ENCODE measurements at regions not wholly inside any gene's neighbourhood (a gene's known extent, or its start where the extent isn't known, plus 50 kb on each side); places are given as distances from the start of the nearest gene placed in this dataset.

DNA sequence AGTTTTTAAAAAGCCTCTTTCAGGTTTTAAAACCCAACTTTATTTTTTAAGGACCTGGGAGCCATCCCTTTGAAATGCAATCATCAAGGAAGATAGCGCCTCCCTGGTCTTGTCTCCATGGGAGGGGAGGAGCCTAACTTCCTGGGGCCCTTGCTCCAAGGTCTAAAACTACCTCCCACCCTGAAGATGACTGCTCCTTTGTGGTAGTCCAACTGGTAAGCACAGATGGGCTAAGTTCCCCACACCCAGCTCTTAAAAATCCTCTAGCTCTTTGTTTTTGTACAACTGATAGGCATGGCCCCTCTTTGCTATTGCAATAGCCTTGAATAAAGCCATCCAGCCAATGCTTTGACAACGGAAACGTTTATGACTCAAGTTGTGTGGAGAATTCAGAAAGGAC, 716.8 kb downstream of the CBLN2 start:
- H3K27ac ChIP-seq = no peak overlapping the region
- H3K4me3 ChIP-seq = no peak overlapping the region

- no peak overlapping the region for H3K27ac ChIP-seq
- H3K4me3 ChIP-seq = no peak overlapping the region
These were observed 728.8 kb downstream of the CBLN2 start for GRCh38 chr18:71815305-71815704.

DNA sequence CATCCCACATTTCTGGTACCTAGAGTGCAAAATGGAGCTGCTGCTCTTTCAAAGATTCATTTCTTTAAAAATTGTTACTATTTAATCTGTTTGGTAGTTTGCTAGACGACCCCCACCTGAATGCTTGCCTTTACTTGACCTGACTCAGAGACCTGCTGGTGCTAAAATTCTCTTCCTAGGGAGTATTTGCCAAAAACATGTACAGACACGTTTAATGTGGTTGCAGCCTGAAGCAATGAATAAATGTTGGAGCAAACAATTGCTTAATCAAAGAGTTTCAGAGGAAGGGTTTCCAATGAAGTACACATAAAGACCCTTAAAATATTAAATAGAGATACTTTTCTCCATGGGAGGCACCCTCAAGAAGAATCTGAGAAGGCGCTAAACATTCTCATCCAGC, 734.4 kb downstream of the CBLN2 start:
- Histone ChIP-seq H3K27ac (no peak overlapping the region), H3K4me3 (no peak overlapping the region)

- no peak overlapping the region for H3K27ac ChIP-seq
These were observed 735.5 kb downstream of the CBLN2 start for GRCh38 chr18:71808616-71809015.

GRCh38 chr18:71807586-71807985, 736.6 kb downstream of the CBLN2 start:
- H3K4me3 ChIP-seq = no peak overlapping the region
- no peak overlapping the region for H3K27ac ChIP-seq

More at GRCh38 chr18:71808616-71809015, 735.5 kb downstream of the CBLN2 start:
- no peak overlapping the region for H3K4me3 ChIP-seq

- H3K27ac ChIP-seq = no peak overlapping the region
- H3K4me3 ChIP-seq = no peak overlapping the region
These were observed 745.0 kb downstream of the CBLN2 start for GRCh38 chr18:71798986-71799673.

- no peak overlapping the region for H3K4me3 ChIP-seq
These were observed 746.6 kb downstream of the CBLN2 start for GRCh38 chr18:71797554-71797953.

GRCh38 chr18:71784777-71785176, 759.4 kb downstream of the CBLN2 start:
- H3K27ac ChIP-seq = no peak overlapping the region
- H3K4me3 ChIP-seq = no peak overlapping the region

More at GRCh38 chr18:71797554-71797953, 746.6 kb downstream of the CBLN2 start:
- no peak overlapping the region for H3K27ac ChIP-seq

GRCh38 chr18:71760541-71760940, 783.6 kb downstream of the CBLN2 start:
- no peak overlapping the region for H3K27ac ChIP-seq

GRCh38 chr18:71754246-71754645, 789.9 kb downstream of the CBLN2 start:
- Histone ChIP-seq H3K4me3 (no peak overlapping the region), H3K27ac (no peak overlapping the region)

More at GRCh38 chr18:71760541-71760940, 783.6 kb downstream of the CBLN2 start:
- no peak overlapping the region for H3K4me3 ChIP-seq

DNA sequence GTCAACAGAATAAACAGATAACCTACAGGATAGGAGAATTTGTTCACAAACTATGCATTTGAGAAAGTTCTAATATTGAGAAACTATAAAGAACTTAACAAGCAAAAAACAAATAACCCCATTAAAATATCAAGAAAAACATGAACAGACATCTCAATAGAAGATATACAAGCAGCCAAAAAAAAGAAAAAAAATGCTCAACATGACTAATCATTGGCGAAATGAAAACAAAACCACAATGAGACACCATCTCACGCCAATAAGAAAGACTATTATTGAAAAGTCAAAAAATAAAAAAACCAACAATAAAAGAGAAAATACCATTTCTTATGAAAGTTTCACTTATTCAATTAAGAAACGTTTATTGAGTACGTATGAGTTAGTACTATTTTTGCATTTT, 800.5 kb downstream of the CBLN2 start:
- no peak overlapping the region for H3K4me3 ChIP-seq
- no peak overlapping the region for H3K27ac ChIP-seq

DNA sequence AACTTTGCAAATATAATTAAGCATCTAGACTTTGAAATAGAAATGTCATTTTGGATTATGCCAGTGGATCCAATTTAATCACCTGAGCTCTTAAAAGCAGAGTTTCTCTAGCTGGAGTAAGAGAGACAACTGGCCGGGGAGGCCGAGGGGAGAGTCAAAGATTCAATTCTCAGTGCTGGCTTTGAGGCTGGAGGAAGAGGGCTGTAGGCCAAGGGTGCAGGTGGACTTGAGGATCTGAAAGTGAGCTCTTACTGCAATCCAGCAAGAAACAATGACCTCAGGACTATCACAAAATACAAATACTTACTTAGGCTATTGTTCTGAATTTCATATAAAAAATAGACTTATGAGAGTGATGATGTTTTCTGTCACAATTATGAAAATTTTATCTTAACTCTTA, 814.5 kb downstream of the CBLN2 start:
- Histone ChIP-seq H3K4me3 (no peak overlapping the region), H3K27ac (no peak overlapping the region)

DNA sequence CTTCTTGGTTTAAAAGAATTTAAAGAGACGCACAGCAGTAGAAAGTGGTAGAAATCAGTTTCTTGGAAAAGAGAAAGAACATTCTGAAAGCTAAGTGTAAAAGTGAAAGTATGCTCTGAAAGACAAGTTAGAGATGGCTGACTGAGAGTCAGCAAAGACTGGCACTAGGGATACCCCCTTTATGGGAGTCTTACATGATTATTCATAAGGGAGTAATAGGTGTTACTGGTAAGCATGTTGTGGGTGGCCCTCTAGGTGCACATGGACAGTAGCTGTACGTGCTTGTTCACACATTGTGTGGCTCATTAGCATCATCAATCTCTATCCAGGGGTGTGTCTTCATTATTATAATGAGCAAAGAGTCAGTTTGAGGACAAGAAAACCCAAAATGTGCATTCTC, 816.2 kb downstream of the CBLN2 start:
- Histone ChIP-seq H3K27ac (no peak overlapping the region), H3K4me3 (no peak overlapping the region)

- H3K27ac ChIP-seq = no peak overlapping the region
- no peak overlapping the region for H3K4me3 ChIP-seq
These were observed 818.9 kb downstream of the CBLN2 start for GRCh38 chr18:71725256-71725655.

DNA sequence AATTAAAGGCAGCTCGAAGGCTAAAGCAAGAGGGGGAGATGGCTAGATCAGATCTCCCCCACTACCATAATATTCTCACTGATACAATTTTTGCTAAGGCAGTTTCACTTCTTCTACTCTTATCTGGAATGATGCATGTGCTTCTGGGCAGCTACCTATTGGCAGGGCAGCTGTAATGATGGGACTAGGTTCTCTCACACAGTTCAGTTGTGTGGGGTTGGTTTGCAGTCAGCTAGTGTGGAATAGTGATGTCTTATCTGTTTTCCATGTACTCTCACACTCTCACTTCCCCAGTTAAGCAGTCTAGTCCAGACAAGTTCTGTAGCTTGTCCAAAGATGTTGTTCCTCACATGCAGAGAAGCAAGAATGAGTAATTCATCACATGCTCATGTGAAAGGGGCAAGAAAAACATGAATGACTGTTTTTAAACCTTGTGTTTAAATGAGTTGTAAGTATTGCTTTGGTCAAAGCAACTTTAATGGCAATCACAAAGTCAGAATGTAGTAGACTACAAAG, 836.1 kb downstream of the CBLN2 start:
- Histone ChIP-seq H3K4me3 (no peak overlapping the region), H3K27ac (no peak overlapping the region)

GRCh38 chr18:71707400-71707799, 836.7 kb downstream of the CBLN2 start:
- Histone ChIP-seq H3K27ac (no peak overlapping the region), H3K4me3 (no peak overlapping the region)

DNA sequence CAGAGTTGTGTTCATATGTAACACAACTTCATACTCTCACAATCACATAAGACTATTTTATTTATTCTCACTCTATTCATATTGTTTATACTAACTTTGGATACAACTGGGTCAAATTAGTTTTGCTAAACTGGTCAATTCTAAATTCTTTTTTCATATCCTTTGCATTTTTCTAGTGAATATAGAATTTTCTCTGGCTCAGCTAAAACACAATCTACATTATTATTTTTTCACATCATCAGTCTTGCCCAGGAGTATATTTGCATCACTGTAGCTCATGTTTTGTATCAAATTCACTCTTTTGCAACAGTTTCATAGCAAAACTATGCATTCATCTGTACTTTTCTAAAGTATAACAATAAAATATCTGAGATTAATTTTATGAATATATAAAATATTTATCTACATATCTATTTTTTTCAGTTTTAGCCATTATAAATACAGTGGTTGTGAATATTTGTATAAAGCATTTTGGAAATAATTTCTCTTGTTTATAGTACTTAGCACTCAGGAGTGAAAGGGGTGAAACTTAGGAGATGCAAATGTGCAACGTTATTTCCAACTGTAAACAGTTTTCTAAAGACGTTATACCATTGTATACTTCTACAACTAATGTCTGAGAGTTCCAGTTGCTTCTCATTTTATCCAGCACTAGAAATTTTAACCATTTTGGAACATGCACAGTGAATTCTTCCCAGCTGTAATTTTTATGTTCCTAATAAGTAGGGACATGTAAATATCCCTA, 854.6 kb downstream of the CBLN2 start:
- no peak overlapping the region for H3K4me3 ChIP-seq

GRCh38 chr18:71682591-71682990, 861.6 kb downstream of the CBLN2 start:
- H3K4me3 ChIP-seq = no peak overlapping the region

More for the DNA sequence above, 854.6 kb downstream of the CBLN2 start:
- no peak overlapping the region for H3K27ac ChIP-seq

GRCh38 chr18:71678144-71678543, 866.0 kb downstream of the CBLN2 start:
- H3K27ac ChIP-seq = no peak overlapping the region
- H3K4me3 ChIP-seq = no peak overlapping the region

More at GRCh38 chr18:71682591-71682990, 861.6 kb downstream of the CBLN2 start:
- no peak overlapping the region for H3K27ac ChIP-seq

DNA sequence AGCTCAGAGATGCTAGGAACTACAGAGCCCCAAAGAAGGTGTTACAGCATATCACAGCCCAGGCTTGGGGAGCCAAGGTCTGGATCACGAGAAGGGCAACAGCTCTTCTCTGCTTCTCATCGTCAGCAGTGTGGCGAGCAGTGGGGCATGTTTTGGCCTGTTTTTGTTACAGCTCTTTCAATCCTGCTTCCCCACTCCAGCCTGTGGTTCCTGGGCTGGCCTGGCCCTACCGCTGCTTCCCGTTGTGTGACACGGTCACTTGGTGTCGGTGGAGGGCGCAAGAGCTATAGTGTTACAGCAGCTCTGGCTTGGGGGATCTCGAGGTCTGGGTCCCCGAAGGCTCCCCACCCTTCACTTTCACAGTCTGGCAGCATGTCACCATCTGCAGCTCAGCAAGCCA, 870.2 kb downstream of the CBLN2 start:
- no peak overlapping the region for H3K27ac ChIP-seq
- H3K4me3 ChIP-seq = no peak overlapping the region

- no peak overlapping the region for H3K27ac ChIP-seq
These were observed 870.6 kb downstream of the CBLN2 start for GRCh38 chr18:71673498-71673897.

More at GRCh38 chr18:71673498-71673897, 870.6 kb downstream of the CBLN2 start:
- H3K4me3 ChIP-seq = no peak overlapping the region

Measured in skin epidermis (tissue), 12 donors.